ENCODE measurements at regions not wholly inside any gene's neighbourhood (a gene's known extent, or its start where the extent isn't known, plus 50 kb on each side); places are given as distances from the start of the nearest gene placed in this dataset.

DNA sequence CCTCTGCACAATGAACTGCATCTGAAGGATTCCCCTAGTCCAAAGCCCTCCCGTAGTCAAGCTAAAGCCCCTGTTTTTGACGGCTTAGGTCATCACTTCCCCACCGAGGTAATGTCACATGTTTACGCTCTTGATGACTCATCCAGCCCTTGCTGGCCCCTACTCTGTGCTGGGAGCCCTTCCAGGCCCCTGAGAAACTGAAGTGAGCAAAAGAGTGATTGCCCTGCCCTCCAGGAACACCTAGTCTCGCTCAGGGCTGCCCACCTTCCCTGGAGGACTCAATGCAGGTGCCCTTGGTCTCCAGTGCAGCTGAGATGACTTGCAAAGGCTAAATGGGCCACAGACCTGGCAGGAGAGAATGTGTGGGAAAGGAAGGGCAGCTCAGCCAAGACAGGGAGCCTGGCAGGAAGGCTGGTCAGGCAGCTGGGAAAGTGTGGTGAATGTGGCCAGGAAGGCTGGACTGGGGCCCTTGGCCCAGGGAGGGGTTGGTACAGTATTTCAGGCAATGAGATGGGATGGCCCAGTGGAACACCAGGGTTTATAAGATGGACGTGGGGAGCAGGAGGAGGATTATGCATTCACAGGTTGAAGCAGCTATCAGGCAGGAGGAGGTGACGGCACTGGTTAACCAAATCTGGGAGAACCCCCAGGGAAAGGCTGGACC, 345.6 kb downstream of the NPHP4 start:
- no peak for TF ChIP-seq EZH2 (IDR thresholded peaks at IDR 0.05; ENCODE audit: borderline replicate concordance, insufficient read depth, low read depth, low read length, poor library complexity, severe bottlenecking)
- TF ChIP-seq, protein P1, sequence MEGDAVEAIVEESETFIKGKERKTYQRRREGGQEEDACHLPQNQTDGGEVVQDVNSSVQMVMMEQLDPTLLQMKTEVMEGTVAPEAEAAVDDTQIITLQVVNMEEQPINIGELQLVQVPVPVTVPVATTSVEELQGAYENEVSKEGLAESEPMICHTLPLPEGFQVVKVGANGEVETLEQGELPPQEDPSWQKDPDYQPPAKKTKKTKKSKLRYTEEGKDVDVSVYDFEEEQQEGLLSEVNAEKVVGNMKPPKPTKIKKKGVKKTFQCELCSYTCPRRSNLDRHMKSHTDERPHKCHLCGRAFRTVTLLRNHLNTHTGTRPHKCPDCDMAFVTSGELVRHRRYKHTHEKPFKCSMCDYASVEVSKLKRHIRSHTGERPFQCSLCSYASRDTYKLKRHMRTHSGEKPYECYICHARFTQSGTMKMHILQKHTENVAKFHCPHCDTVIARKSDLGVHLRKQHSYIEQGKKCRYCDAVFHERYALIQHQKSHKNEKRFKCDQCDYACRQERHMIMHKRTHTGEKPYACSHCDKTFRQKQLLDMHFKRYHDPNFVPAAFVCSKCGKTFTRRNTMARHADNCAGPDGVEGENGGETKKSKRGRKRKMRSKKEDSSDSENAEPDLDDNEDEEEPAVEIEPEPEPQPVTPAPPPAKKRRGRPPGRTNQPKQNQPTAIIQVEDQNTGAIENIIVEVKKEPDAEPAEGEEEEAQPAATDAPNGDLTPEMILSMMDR (IDR thresholded peaks at IDR 0.05) = no peak
